A673 (cell line): ENCODE measurements at regions not wholly inside any gene's neighbourhood (a gene's known extent, or its start where the extent isn't known, plus 50 kb on each side); places are given as distances from the start of the nearest gene placed in this dataset.

Experiments used
- BruUV-seq: library from RNA; stranded (reverse); fragments of 400-500 nt; replicated peaks from 2 replicates; lab custom pipeline; 2021; lab: Mats Ljungman, UMichigan
- CTCF ChIA-PET: fragments of 300-600 bp; sonication (Branson Sonifier 250); formaldehyde crosslinking; loops from one replicate; lab custom pipeline; 2022; ENCODE audit warnings: antibody characterized with exemption; lab: Charles Lee
- POLR2A ChIA-PET: fragments of 300-600 bp; sonication (Branson Sonifier 250); formaldehyde crosslinking; loops from one replicate; lab custom pipeline; 2022; ENCODE audit warnings: antibody characterized with exemption; ENCODE audit not compliant: low non-redundant PET; lab: Charles Lee
- DNase-seq: peaks from one replicate; pipeline ENCODE4 v3.0.0-alpha.2; 2015; ENCODE audit warnings: low spot score
- H3K27ac ChIP-seq: fragments of 200-600 bp; sonication (generic); 2 replicates; pipeline ENCODE4 v1.5.1; 2016; ENCODE audit warnings: mixed run types, low read depth, mild to moderate bottlenecking, mixed read lengths, antibody characterized with exemption, low read length; ENCODE audit not compliant: poor library complexity, severe bottlenecking
- H3K27me3 ChIP-seq: fragments of 200-600 bp; sonication (generic); replicated peaks from 2 replicates; pipeline ENCODE4 v1.6.1; 2017; ENCODE audit warnings: mixed run types, low read depth, mild to moderate bottlenecking, mixed read lengths, antibody characterized with exemption, low read length; ENCODE audit not compliant: insufficient read depth, poor library complexity
- H3K36me3 ChIP-seq: fragments of 200-600 bp; sonication (generic); 2 replicates; pipeline ENCODE4 v1.6.1; 2016; ENCODE audit warnings: mixed run types, mild to moderate bottlenecking, mixed read lengths, antibody characterized with exemption, low read length; ENCODE audit not compliant: insufficient read depth, poor library complexity, severe bottlenecking
- H3K4me1 ChIP-seq: fragments of 200-600 bp; sonication (generic); 2 replicates; pipeline ENCODE4 v1.6.1; 2017; ENCODE audit warnings: mixed run types, mild to moderate bottlenecking, mixed read lengths, antibody characterized with exemption, low read length; ENCODE audit not compliant: insufficient read depth, poor library complexity, severe bottlenecking
- H3K4me3 ChIP-seq: fragments of 200-600 bp; sonication (generic); 2 replicates; pipeline ENCODE4 v1.5.1; 2016; ENCODE audit warnings: low read depth, mixed run types, mild to moderate bottlenecking, mixed read lengths, low read length; ENCODE audit not compliant: poor library complexity, severe bottlenecking
- H3K9me3 ChIP-seq: fragments of 200-600 bp; sonication (generic); 2 replicates; pipeline ENCODE4 v1.6.1; 2016; ENCODE audit warnings: mixed run types, low read depth, mild to moderate bottlenecking, mixed read lengths, antibody characterized with exemption, low read length; ENCODE audit not compliant: poor library complexity, severe bottlenecking
- CTCF ChIP-seq: fragments of 300-800, 200-600 bp; sonication (generic); conservative IDR thresholded peaks from 2 replicates; pipeline ENCODE4 v1.5.1; 2017; ENCODE audit warnings: low read depth, mild to moderate bottlenecking, antibody characterized with exemption, low read length, moderate library complexity, mixed read lengths
- EZH2 ChIP-seq: fragments of 200-600 bp; sonication (generic); IDR thresholded peaks from 2 replicates; pipeline ENCODE4 v1.6.1; 2017; ENCODE audit warnings: borderline replicate concordance, low read depth, mild to moderate bottlenecking, mixed read lengths, antibody characterized with exemption, low read length; ENCODE audit not compliant: poor library complexity, severe bottlenecking
- intact Hi-C: fragments of 100-400 bp; cut with micrococcal nuclease; formaldehyde crosslinking; loops from one replicate; pipeline ENCODE4 v1.10.0; 2022; ENCODE audit not compliant: unreplicated experiment

GRCh38 chr3:153087595-153088566 lies 74.1 kb upstream of the RAP2B start:
- BruUV-seq, result no TSS peak
- Histone ChIP-seq H3K27me3 (no peaks in the 10 kb centered on the region), H3K4me3 (no peak overlapping the region), H3K4me1 (peaks cover 4% of the 10 kb centered on the region), H3K9me3 (no peaks in the 10 kb centered on the region), H3K36me3 (no peaks in the 10 kb centered on the region), H3K27ac (no peak overlapping the region)
- CTCF ChIA-PET, result no interaction called here
- intact Hi-C loops, result no loop called here
- DNase-seq, result no peak
- no peak for TF ChIP-seq EZH2
- no peak for TF ChIP-seq CTCF
- POLR2A ChIA-PET, result no interaction called here

GRCh38 chr3:153089620-153090019 lies 72.4 kb upstream of the RAP2B start:
- H3K27ac ChIP-seq, result no peak overlapping the region
- no peak overlapping the region for H3K4me3 ChIP-seq
- H3K27me3 ChIP-seq, result no peaks in the 10 kb centered on the region
- no peaks in the 10 kb centered on the region for H3K9me3 ChIP-seq
- TF ChIP-seq EZH2 (no peak), CTCF (no peak)
- CTCF ChIA-PET, result interaction anchor here (0.6 kb wide), 1 partner anchor 881 kb away, joined by 10 read pairs; no protein-coding TSS in a partner anchor
- intact Hi-C loops, result no loop called here
- POLR2A ChIA-PET, result interaction anchor here (0.7 kb wide), 1 partner anchor 629 kb away, joined by 11 read pairs; no protein-coding TSS in a partner anchor
- DNase-seq, result no peak
- peaks cover 8% of the 10 kb centered on the region for H3K4me1 ChIP-seq
- H3K36me3 ChIP-seq, result no peaks in the 10 kb centered on the region
- no TSS peak for BruUV-seq

- TF ChIP-seq CTCF (no peak), EZH2 (no peak)
- BruUV-seq, result no TSS peak
- Histone ChIP-seq H3K9me3 (no peaks in the 10 kb centered on the region), H3K27me3 (no peaks in the 10 kb centered on the region), H3K36me3 (no peaks in the 10 kb centered on the region), H3K4me3 (no peak overlapping the region), H3K4me1 (peaks cover 13% of the 10 kb centered on the region), H3K27ac (no peak overlapping the region)
- POLR2A ChIA-PET, result interaction anchor here (0.7 kb wide), 1 partner anchor 760 kb away, joined by 3 read pairs; no protein-coding TSS in a partner anchor
- intact Hi-C loops, result no loop called here
- DNase-seq, result no peak
- CTCF ChIA-PET, result no interaction called here
Measured at GRCh38 chr3:153090973-153091372, 71.1 kb upstream of the RAP2B start.
